DMS53 treated with DMSO at 0.1 percent for 48 hours (cell line): ENCODE measurements at regions not wholly inside any gene's neighbourhood (a gene's known extent, or its start where the extent isn't known, plus 50 kb on each side); places are given as distances from the start of the nearest gene placed in this dataset.
A peak's percentile ranks its signal among the peaks of the same experiment; 100 is the strongest.

Experiments used
- DNase-seq: peaks from one replicate; lab custom pipeline; 2025; ENCODE audit not compliant: unreplicated experiment; lab: John Stamatoyannopoulos, UW

- DNase-seq, result peak; percentile 58
Measured at GRCh38 chr5:114665551-114665950, 303.7 kb downstream of the KCNN2 start.

- no peak for DNase-seq
Measured at GRCh38 chr5:114660791-114661190, 298.9 kb downstream of the KCNN2 start.

- DNase-seq, result peak; percentile 46
Measured at GRCh38 chr5:114658194-114658593, 296.3 kb downstream of the KCNN2 start.

GRCh38 chr5:114657342-114658130 is 295.7 kb downstream of the KCNN2 start:
- no peak for DNase-seq

GRCh38 chr5:114649878-114650277 is 288.0 kb downstream of the KCNN2 start:
- no peak for DNase-seq

GRCh38 chr5:114648940-114649339 is 287.1 kb downstream of the KCNN2 start:
- DNase-seq, result no peak

GRCh38 chr5:114644576-114644975 is 282.7 kb downstream of the KCNN2 start:
- no peak for DNase-seq

GRCh38 chr5:114636271-114636670 is 274.4 kb downstream of the KCNN2 start:
- DNase-seq, result no peak

GRCh38 chr5:114634967-114635901 is 273.4 kb downstream of the KCNN2 start:
- no peak for DNase-seq

GRCh38 chr5:114634517-114634916 is 272.6 kb downstream of the KCNN2 start:
- DNase-seq, result no peak

- DNase-seq, result no peak
Measured at GRCh38 chr5:114612406-114612805, 250.5 kb downstream of the KCNN2 start.

- DNase-seq, result no peak
Measured at GRCh38 chr5:114581136-114581535, 219.3 kb downstream of the KCNN2 start.

GRCh38 chr5:114565871-114566270 is 204.0 kb downstream of the KCNN2 start:
- DNase-seq, result no peak

- no peak for DNase-seq
Measured at GRCh38 chr5:114565139-114565538, 203.3 kb downstream of the KCNN2 start.

- no peak for DNase-seq
Measured at GRCh38 chr5:114561415-114561814, 199.5 kb downstream of the KCNN2 start.
